PFSK-1 (cell line): ENCODE measurements at regions not wholly inside any gene's neighbourhood (a gene's known extent, or its start where the extent isn't known, plus 50 kb on each side); places are given as distances from the start of the nearest gene placed in this dataset.

ENCODE experiments used
- FOXP2 ChIP-seq: optimal IDR thresholded peaks from 2 replicates; pipeline ENCODE3; 2011; ENCODE audit warnings: borderline replicate concordance, control low read depth, inconsistent platforms; ENCODE audit not compliant: insufficient read depth; ENCODE audit errors: extremely low read length, extremely low read depth
- POLR2AphosphoS5 ChIP-seq: IDR thresholded peaks from 2 replicates; pipeline ENCODE4 v1.6.1; 2012; ENCODE audit warnings: low read depth, mild to moderate bottlenecking, control low read depth, low read length, moderate library complexity
- REST ChIP-seq, 2 experiments: IDR thresholded peaks; 2 replicates each; pipeline versions ENCODE4 v1.6.1 to v1.8.0; 2011 to 2012; ENCODE audit warnings: low read depth in 2 of 2, low read length in 2 of 2, control low read depth in 1 of 2, inconsistent platforms in 1 of 2, mild to moderate bottlenecking in 1 of 2, moderate library complexity in 1 of 2; ENCODE audit not compliant: insufficient read depth in 1 of 2
- SIN3A ChIP-seq: IDR thresholded peaks from 2 replicates; pipeline ENCODE4 v1.6.1; 2012; ENCODE audit warnings: mild to moderate bottlenecking, low read length, moderate library complexity, borderline replicate concordance; ENCODE audit not compliant: insufficient read depth
- TAF1 ChIP-seq: IDR thresholded peaks from 2 replicates; pipeline ENCODE4 v1.6.1; 2012; ENCODE audit warnings: low read length, control low read depth, borderline replicate concordance; ENCODE audit not compliant: insufficient read depth

GRCh38 chr11:116498161-116498560, 274.6 kb downstream of the BUD13 start:
- TF ChIP-seq POLR2AphosphoS5 (no peak), REST (IDR thresholded peaks at IDR 0.05; ENCODE audit: insufficient read depth in 1 of 2, low read depth in 2 of 2, low read length in 2 of 2) (no peak), SIN3A (no peak), TAF1 (no peak), FOXP2 (no peak)
